ENCODE measurements at regions not wholly inside any gene's neighbourhood (a gene's known extent, or its start where the extent isn't known, plus 50 kb on each side); places are given as distances from the start of the nearest gene placed in this dataset.

DNA sequence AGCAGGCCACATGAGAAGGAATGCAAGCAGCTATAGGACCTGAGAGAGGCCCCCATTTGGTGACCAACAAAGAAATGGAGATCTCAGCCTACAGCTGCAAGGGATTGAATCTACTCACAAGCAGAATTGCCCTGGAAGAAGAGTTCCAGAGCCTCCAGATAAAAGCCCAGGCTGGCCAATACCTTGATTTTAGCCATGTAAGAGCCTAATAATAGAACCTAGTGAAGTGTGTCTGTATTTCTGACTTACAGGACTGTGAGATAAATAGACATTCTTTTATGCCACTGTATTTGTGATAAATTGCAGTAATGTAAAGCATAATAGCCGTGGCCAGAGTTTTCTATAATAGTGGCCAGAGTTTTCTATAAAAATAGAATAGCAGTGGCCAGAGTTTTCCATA, 254.6 kb downstream of the PYDC2 start:
- no peaks in the 10 kb centered on the region for H3K36me3 ChIP-seq
- TF ChIP-seq POLR2A (IDR thresholded peaks at IDR 0.05) = no peak
- TF ChIP-seq, protein P1, sequence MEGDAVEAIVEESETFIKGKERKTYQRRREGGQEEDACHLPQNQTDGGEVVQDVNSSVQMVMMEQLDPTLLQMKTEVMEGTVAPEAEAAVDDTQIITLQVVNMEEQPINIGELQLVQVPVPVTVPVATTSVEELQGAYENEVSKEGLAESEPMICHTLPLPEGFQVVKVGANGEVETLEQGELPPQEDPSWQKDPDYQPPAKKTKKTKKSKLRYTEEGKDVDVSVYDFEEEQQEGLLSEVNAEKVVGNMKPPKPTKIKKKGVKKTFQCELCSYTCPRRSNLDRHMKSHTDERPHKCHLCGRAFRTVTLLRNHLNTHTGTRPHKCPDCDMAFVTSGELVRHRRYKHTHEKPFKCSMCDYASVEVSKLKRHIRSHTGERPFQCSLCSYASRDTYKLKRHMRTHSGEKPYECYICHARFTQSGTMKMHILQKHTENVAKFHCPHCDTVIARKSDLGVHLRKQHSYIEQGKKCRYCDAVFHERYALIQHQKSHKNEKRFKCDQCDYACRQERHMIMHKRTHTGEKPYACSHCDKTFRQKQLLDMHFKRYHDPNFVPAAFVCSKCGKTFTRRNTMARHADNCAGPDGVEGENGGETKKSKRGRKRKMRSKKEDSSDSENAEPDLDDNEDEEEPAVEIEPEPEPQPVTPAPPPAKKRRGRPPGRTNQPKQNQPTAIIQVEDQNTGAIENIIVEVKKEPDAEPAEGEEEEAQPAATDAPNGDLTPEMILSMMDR (IDR thresholded peaks at IDR 0.05) = no peak
- no peak for TF ChIP-seq POLR2AphosphoS5 (IDR thresholded peaks at IDR 0.05)
- no peak for TF ChIP-seq EP300 (IDR thresholded peaks at IDR 0.05; ENCODE audit: low read depth)
- no peaks in the 10 kb centered on the region for H3K9me3 ChIP-seq
- no peaks in the 10 kb centered on the region for H3K27me3 ChIP-seq
- intact Hi-C loops (cut with DNase I; ENCODE audit: low total_unique reads) (loop anchor here (10.0 kb wide), 1 partner anchor 239 kb away; no protein-coding TSS in a partner anchor), in situ Hi-C loops (cut with MboI; ENCODE audit: low pct_ligation_motif_present in 1 of 4, low pct_unique_long_range_greater_than_20kb in 1 of 4, low sequenced_read_pairs in 3 of 4) (no loop called here)
- H3K4me3 ChIP-seq = no peak overlapping the region
- H3K27ac ChIP-seq = no peak overlapping the region
- no peak for DNase-seq
- WGBS, 2 donors (ENCODE audit: low coverage in 1 of 2) = 58 to 67% methylated on average over 1 of the region's 1 CpG
- no peaks in the 10 kb centered on the region for H3K4me1 ChIP-seq

DNA sequence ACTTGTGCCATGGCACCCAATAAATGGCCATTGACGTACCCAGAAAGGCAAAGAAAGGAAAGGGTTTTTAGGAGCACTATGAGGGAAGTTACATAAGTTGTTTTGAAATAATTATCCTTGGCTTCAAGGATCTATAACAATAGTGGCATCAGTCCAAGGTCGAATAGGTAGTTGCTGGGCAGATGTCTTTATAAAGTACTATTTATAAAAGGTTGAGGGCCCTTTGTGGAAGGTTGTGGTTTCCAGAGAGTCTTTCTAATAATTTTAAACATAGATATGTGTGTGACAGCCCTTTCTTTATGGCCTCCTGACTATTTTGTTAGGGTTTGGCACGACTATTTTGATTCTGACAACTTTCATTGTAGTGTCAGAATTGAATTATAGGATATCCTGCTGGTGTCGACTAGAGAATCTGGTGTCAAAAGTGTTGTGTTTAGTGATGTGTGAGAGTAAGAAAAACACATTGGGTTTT, 260.5 kb downstream of the PYDC2 start:
- H3K4me1 ChIP-seq = no peaks in the 10 kb centered on the region
- no peak for TF ChIP-seq EP300 (IDR thresholded peaks at IDR 0.05; ENCODE audit: low read depth)
- TF ChIP-seq POLR2AphosphoS5 (IDR thresholded peaks at IDR 0.05) = no peak
- TF ChIP-seq, protein P1 (IDR thresholded peaks at IDR 0.05) = no peak
- TF ChIP-seq POLR2A (IDR thresholded peaks at IDR 0.05) = no peak
- no peaks in the 10 kb centered on the region for H3K36me3 ChIP-seq
- no peak overlapping the region for H3K27ac ChIP-seq
- H3K27me3 ChIP-seq = no peaks in the 10 kb centered on the region
- in situ Hi-C loops (cut with MboI; ENCODE audit: low pct_ligation_motif_present in 1 of 4, low pct_unique_long_range_greater_than_20kb in 1 of 4, low sequenced_read_pairs in 3 of 4) = no loop called here
- H3K4me3 ChIP-seq = no peak overlapping the region
- 35 to 38% methylated on average over 4 of the region's 4 CpGs for WGBS, 2 donors (ENCODE audit: low coverage in 1 of 2)
- intact Hi-C loops (cut with DNase I; ENCODE audit: low total_unique reads) = no loop called here
- no peak for DNase-seq
- no peaks in the 10 kb centered on the region for H3K9me3 ChIP-seq

DNA sequence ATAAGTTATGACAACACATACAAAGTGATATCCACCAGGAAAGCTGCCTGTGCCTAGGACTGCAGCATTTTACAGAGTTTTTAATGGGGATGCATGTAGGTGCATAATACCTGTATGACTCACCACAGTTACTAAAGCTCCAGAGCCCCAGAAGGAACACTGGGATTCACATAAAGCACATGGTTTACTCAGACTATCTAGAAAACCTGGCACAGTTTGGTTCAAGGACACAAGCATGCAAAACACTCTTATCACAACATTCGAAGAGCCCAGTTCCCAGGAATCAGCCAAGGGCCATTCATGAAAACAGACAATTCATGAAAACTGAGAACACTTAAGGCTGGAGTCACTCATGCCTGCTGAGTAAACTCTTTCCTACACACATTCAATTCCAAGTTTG, 261.0 kb downstream of the PYDC2 start:
- 25 to 28% methylated on average over 1 of the region's 1 CpG for WGBS, 2 donors (ENCODE audit: low coverage in 1 of 2)
- TF ChIP-seq EP300 (IDR thresholded peaks at IDR 0.05; ENCODE audit: low read depth) (no peak), POLR2AphosphoS5 (IDR thresholded peaks at IDR 0.05) (no peak), POLR2A (IDR thresholded peaks at IDR 0.05) (no peak)
- TF ChIP-seq, protein P1 (IDR thresholded peaks at IDR 0.05) = no peak
- in situ Hi-C loops (cut with MboI; ENCODE audit: low pct_ligation_motif_present in 1 of 4, low pct_unique_long_range_greater_than_20kb in 1 of 4, low sequenced_read_pairs in 3 of 4) = no loop called here

DNA sequence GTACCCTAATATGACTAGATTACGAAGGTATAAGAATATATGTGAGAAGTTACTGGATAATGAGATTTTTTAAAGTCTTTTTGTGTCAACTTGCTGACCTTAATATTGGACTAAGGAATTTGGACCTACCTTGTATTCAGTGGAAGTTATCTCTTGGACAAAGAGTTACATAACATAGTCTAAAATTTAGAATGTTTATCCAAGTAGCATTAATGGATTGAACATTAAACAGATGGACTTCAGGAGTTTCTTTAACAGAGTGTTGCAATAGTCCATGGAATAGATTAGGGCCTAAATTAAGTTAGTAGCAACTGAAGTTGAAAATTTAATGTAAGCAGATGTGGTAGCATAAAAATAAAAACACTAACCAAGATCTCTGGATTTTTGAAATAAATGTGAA, 266.4 kb downstream of the PYDC2 start:
- Histone ChIP-seq H3K9me3 (no peaks in the 10 kb centered on the region), H3K4me1 (no peaks in the 10 kb centered on the region), H3K4me3 (no peak overlapping the region), H3K36me3 (no peaks in the 10 kb centered on the region), H3K27ac (no peak overlapping the region), H3K27me3 (no peaks in the 10 kb centered on the region)
- TF ChIP-seq EP300 (IDR thresholded peaks at IDR 0.05; ENCODE audit: low read depth) (no peak), POLR2AphosphoS5 (IDR thresholded peaks at IDR 0.05) (no peak), POLR2A (IDR thresholded peaks at IDR 0.05) (no peak)
- TF ChIP-seq, protein P1 (IDR thresholded peaks at IDR 0.05) = no peak
- in situ Hi-C loops (cut with MboI; ENCODE audit: low pct_ligation_motif_present in 1 of 4, low pct_unique_long_range_greater_than_20kb in 1 of 4, low sequenced_read_pairs in 3 of 4) (no loop called here), intact Hi-C loops (cut with DNase I; ENCODE audit: low total_unique reads) (no loop called here)
- no peak for DNase-seq
- 33 to 60% methylated on average over 1 of the region's 1 CpG for WGBS, 2 donors (ENCODE audit: low coverage in 1 of 2)

More for the DNA sequence above, 261.0 kb downstream of the PYDC2 start:
- intact Hi-C loops (cut with DNase I; ENCODE audit: low total_unique reads) = no loop called here
- Histone ChIP-seq H3K4me3 (no peak overlapping the region), H3K27ac (no peak overlapping the region), H3K27me3 (no peaks in the 10 kb centered on the region), H3K9me3 (no peaks in the 10 kb centered on the region), H3K4me1 (no peaks in the 10 kb centered on the region), H3K36me3 (no peaks in the 10 kb centered on the region)
- no peak for DNase-seq

Data from transverse colon (tissue), 4 donors.